Testis (tissue), 2 donors: ENCODE measurements at regions not wholly inside any gene's neighbourhood (a gene's known extent, or its start where the extent isn't known, plus 50 kb on each side); places are given as distances from the start of the nearest gene placed in this dataset.

Source experiments
- CTCF ChIP-seq, 3 experiments: fragments of 450-650 bp in 2 of 3; fragments of 200-600 bp in 1 of 3; sonication (generic) in 1 of 3; IDR thresholded peaks; one replicate each; pipeline ENCODE4 v1.5.1; 2016 to 2019; ENCODE audit warnings: antibody characterized with exemption in 3 of 3, mild to moderate bottlenecking in 2 of 3, moderate library complexity in 1 of 3
- POLR2A ChIP-seq: fragments of 450-650 bp; IDR thresholded peaks from one replicate; pipeline ENCODE4 v1.6.1; 2017; ENCODE audit warnings: antibody characterized with exemption, mild to moderate bottlenecking, moderate library complexity

- TF ChIP-seq POLR2A (no peak), CTCF (IDR thresholded peaks at IDR 0.05) (no peak)
These were observed 324.0 kb downstream of the STIM2 start for GRCh38 chr4:27184508-27185155.
